ENCODE measurements at regions not wholly inside any gene's neighbourhood (a gene's known extent, or its start where the extent isn't known, plus 50 kb on each side); places are given as distances from the start of the nearest gene placed in this dataset.

DNA sequence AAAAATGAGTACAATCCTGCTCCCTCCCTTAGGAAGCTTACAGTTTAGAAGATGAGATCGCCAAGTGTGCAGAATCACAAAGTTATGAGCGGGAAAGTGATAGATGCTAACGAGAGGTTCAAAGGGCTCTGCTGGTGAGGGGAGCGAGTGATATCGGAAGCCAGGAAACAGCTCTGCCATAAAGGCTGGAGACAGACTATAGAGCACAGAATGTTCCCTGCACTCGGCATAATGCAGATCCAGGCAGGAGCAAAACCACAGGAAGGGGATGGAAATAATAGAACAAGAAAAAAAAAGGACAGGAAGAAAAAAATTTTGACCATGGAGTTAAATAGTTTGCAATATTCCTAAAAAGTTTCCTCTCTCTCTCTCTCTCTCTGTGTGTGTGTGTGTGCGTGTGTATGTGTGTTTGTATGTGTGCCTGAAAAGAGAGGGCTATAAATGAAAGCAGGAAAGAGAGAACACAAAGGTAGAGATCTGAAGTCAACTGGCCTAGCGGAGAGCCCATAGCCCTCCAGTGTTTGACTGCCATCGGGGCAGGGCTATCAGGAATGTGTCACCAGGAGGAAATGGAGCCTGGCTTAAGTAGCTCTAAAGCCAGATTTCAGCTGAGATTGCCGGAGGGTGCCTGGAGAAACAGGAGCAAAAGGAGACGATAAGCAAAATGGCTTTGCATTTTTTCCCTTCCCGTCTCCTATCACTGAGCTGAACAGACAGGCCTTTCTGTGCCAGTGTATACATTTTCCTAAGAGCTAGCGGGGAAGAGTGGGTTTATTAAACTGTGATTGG lies 175.8 kb upstream of the LYZL1 start (continued):
- TF ChIP-seq C11orf30 (IDR thresholded peaks at IDR 0.05; ENCODE audit: low read depth), result no peak
- no peak for TF ChIP-seq CBX2 (IDR thresholded peaks at IDR 0.05; ENCODE audit: insufficient read depth, low read length, poor library complexity, severe bottlenecking)
- TF ChIP-seq PPARD (CRISPR knock-in tag; IDR thresholded peaks at IDR 0.05), result no peak
- no peak for TF ChIP-seq TAF7 (tag; IDR thresholded peaks at IDR 0.05)

DNA sequence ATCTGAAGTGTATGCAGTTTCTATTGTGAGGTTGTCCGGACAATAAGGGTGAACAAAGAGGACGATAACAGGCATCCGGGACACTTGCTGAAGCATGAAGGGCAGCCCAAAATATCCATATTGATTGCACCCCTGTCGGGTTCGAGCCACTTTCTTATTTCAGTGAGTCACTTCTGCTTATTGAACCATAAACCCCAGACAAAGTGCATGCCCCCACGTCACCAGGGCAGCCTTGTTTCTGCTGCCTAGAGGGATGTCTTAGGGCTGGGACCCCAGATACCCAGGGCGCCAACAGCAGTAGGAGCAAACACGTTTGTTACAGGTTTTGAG lies 175.3 kb upstream of the LYZL1 start:
- Histone ChIP-seq H3K27ac (ENCODE audit: extremely low read depth, low read depth, low read length) (no peak overlapping the region), H3K79me2 (ENCODE audit: control insufficient read depth, insufficient read depth, low read length) (no peaks in the 10 kb centered on the region), H3K27me3 (ENCODE audit: control insufficient read depth in 2 of 2, insufficient read depth in 2 of 2, low read length in 2 of 2) (peaks cover 7 to 22% of the 10 kb centered on the region in 2 experiments; a peak in 3 of 5 replicates), H3K36me3 (ENCODE audit: control insufficient read depth, insufficient read depth, low read length) (no peaks in the 10 kb centered on the region), H4K20me1 (replicated peaks; ENCODE audit: control insufficient read depth, insufficient read depth, low read length) (no peaks in the 10 kb centered on the region), H3K9me3 (replicated peaks; ENCODE audit: control insufficient read depth, insufficient read depth, low read depth, low read length) (no peaks in the 10 kb centered on the region), H2AFZ (ENCODE audit: low read depth, low read length) (no peak overlapping the region), H3K9ac (ENCODE audit: insufficient read depth in 1 of 2, low read depth in 2 of 2, low read length in 2 of 2) (no peak overlapping the region), H3K4me2 (ENCODE audit: insufficient read depth, low read length) (no peak overlapping the region), H3K9me1 (ENCODE audit: control insufficient read depth, insufficient read depth, low read length) (no peaks in the 10 kb centered on the region), H3K4me3 (no peak overlapping the region), H3K4me1 (replicated peaks in 1 of 2; ENCODE audit: control insufficient read depth in 2 of 2, insufficient read depth in 2 of 2, low read length in 2 of 2) (no peaks in the 10 kb centered on the region; a peak in 1 of 5 replicates)
- DNase-seq (ENCODE audit: extremely low read depth in 1 of 4, low spot score in 3 of 4), result no peak
- TF ChIP-seq RHOXF2B (CRISPR knock-in tag; conservative IDR thresholded peaks at IDR 0.05) (no peak), HMG20A (CRISPR knock-in tag; conservative IDR thresholded peaks at IDR 0.05) (no peak), PML (IDR thresholded peaks at IDR 0.05; ENCODE audit: low read length) (no peak), YY1 (IDR thresholded peaks at IDR 0.05; ENCODE audit: borderline replicate concordance in 1 of 3, control insufficient read depth in 1 of 3, extremely low read depth in 1 of 3, insufficient read depth in 3 of 3, insufficient read length in 1 of 3, insufficient replicate concordance in 2 of 3, low read depth in 1 of 3, low read length in 2 of 3) (no peak), SRSF3 (IDR thresholded peaks at IDR 0.05; ENCODE audit: insufficient read depth, low read length) (no peak)
- WGBS (ENCODE audit: insufficient coverage, low coverage, missing lambda C conversion rate), result 0% methylated on average over 8 of the region's 8 CpGs
- ChIA-PET CTCF (ENCODE audit: low intra/inter-chr PET ratio) (no interaction called here), POLR2A (interaction anchor here (1.0 kb wide), 1 partner anchor 11 kb away, joined by 3 read pairs; no protein-coding TSS in a partner anchor)
- in situ Hi-C loops (cut with MboI) (no loop called here), intact Hi-C loops (cut with micrococcal nuclease) (no loop called here)
- no peak for ATAC-seq
- no peak for FAIRE-seq
- BruUV-seq (replicated peaks), result no TSS peak
